ENCODE measurements at regions not wholly inside any gene's neighbourhood (a gene's known extent, or its start where the extent isn't known, plus 50 kb on each side); places are given as distances from the start of the nearest gene placed in this dataset.

- H3K4me1 ChIP-seq (ENCODE audit: insufficient read depth, low read length): peaks cover 6% of the 10 kb centered on the region; the same call in 1 of the 2 replicates
- H3K9ac ChIP-seq (ENCODE audit: low read depth, low read length): no peak overlapping the region
- no peaks in the 10 kb centered on the region for H3K9me3 ChIP-seq (ENCODE audit: insufficient read depth, low read depth, low read length)
- no peaks in the 10 kb centered on the region for H3K36me3 ChIP-seq (ENCODE audit: insufficient read depth, low read length)
- no peaks in the 10 kb centered on the region for H3K27me3 ChIP-seq (ENCODE audit: insufficient read depth, low read length)
- H3K4me3 ChIP-seq (ENCODE audit: low read length): no peak overlapping the region
- 94% methylated on average over 2 of the region's 3 CpGs for WGBS
- H3K27ac ChIP-seq (ENCODE audit: low read depth, low read length): no peak overlapping the region
Observed at GRCh38 chr6:147740326-147740725, 231.8 kb downstream of the SAMD5 start.

GRCh38 chr6:147740916-147741315 lies 232.4 kb downstream of the SAMD5 start:
- WGBS: 78% methylated on average over 3 of the region's 3 CpGs
- H3K4me1 ChIP-seq (ENCODE audit: insufficient read depth, low read length): peaks cover 6% of the 10 kb centered on the region; the same call in 1 of the 2 replicates
- no peaks in the 10 kb centered on the region for H3K36me3 ChIP-seq (ENCODE audit: insufficient read depth, low read length)
- no peaks in the 10 kb centered on the region for H3K27me3 ChIP-seq (ENCODE audit: insufficient read depth, low read length)
- no peak overlapping the region for H3K4me3 ChIP-seq (ENCODE audit: low read length)
- H3K27ac ChIP-seq (ENCODE audit: low read depth, low read length): no peak overlapping the region
- no peaks in the 10 kb centered on the region for H3K9me3 ChIP-seq (ENCODE audit: insufficient read depth, low read depth, low read length)
- H3K9ac ChIP-seq (ENCODE audit: low read depth, low read length): no peak overlapping the region

DNA sequence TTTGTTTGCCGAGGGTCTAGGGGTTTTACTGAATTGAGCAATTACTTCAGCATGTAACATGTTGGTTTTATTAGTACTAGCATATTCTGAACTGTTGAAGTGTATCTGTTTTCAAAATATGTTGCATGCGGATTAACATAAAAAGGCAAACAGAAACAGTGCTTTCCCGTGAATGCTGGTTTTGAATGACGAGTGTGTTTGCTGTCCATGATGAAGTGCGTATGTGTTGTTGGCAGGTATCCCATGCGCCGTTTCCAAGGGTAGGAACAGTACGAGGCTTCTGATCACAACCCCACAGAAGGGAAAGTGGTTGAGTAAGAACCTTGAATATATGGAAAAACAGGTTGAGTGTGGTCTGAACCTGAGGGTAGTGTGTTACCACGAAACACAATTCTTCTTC lies 232.9 kb downstream of the SAMD5 start:
- Histone ChIP-seq H3K27me3 (ENCODE audit: insufficient read depth, low read length) (no peaks in the 10 kb centered on the region), H3K9ac (ENCODE audit: low read depth, low read length) (no peak overlapping the region), H3K9me3 (ENCODE audit: insufficient read depth, low read depth, low read length) (no peaks in the 10 kb centered on the region), H3K27ac (ENCODE audit: low read depth, low read length) (no peak overlapping the region), H3K4me3 (ENCODE audit: low read length) (no peak overlapping the region), H3K4me1 (ENCODE audit: insufficient read depth, low read length) (peaks cover 6% of the 10 kb centered on the region; the same call in 1 of the 2 replicates), H3K36me3 (ENCODE audit: insufficient read depth, low read length) (no peaks in the 10 kb centered on the region)
- WGBS: 94% methylated on average over 8 of the region's 9 CpGs

DNA sequence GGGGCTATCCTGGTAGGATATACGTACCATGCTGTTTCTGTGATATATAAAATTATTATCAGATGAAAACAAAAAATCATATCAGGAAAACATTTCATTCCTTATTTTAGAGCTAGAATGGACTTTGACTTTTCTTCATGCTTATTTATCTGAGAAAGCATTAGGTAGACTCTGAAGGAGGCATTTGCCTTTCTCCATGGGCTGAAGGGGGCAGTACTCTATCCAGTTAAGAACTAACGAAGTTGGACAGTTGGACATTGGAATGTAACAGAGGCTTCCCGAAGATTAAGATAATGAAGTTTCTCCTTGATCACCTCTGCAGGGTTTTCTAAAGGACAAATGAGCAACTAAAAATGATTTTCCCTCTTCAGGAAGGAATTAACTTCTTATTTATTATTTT lies 233.9 kb downstream of the SAMD5 start:
- Histone ChIP-seq H3K4me3 (ENCODE audit: low read length) (no peak overlapping the region), H3K9ac (ENCODE audit: low read depth, low read length) (no peak overlapping the region), H3K27ac (ENCODE audit: low read depth, low read length) (no peak overlapping the region), H3K36me3 (ENCODE audit: insufficient read depth, low read length) (no peaks in the 10 kb centered on the region), H3K9me3 (ENCODE audit: insufficient read depth, low read depth, low read length) (no peaks in the 10 kb centered on the region), H3K4me1 (ENCODE audit: insufficient read depth, low read length) (peaks cover 6% of the 10 kb centered on the region; the same call in 1 of the 2 replicates), H3K27me3 (ENCODE audit: insufficient read depth, low read length) (no peaks in the 10 kb centered on the region)
- 88% methylated on average over 2 of the region's 3 CpGs for WGBS

GRCh38 chr6:147744012-147744411 lies 235.5 kb downstream of the SAMD5 start:
- Histone ChIP-seq H3K9ac (ENCODE audit: low read depth, low read length) (no peak overlapping the region), H3K36me3 (ENCODE audit: insufficient read depth, low read length) (no peaks in the 10 kb centered on the region), H3K27me3 (ENCODE audit: insufficient read depth, low read length) (no peaks in the 10 kb centered on the region), H3K9me3 (ENCODE audit: insufficient read depth, low read depth, low read length) (no peaks in the 10 kb centered on the region), H3K4me3 (ENCODE audit: low read length) (no peak overlapping the region), H3K27ac (ENCODE audit: low read depth, low read length) (no peak overlapping the region), H3K4me1 (ENCODE audit: insufficient read depth, low read length) (peaks cover 6% of the 10 kb centered on the region; the same call in 1 of the 2 replicates)
- 100% methylated on average over 1 of the region's 1 CpG for WGBS

GRCh38 chr6:147749331-147749730 lies 240.8 kb downstream of the SAMD5 start:
- Histone ChIP-seq H3K27me3 (ENCODE audit: insufficient read depth, low read length) (no peaks in the 10 kb centered on the region), H3K4me1 (ENCODE audit: insufficient read depth, low read length) (no peaks in the 10 kb centered on the region), H3K9ac (ENCODE audit: low read depth, low read length) (no peak overlapping the region), H3K9me3 (ENCODE audit: insufficient read depth, low read depth, low read length) (no peaks in the 10 kb centered on the region), H3K27ac (ENCODE audit: low read depth, low read length) (no peak overlapping the region), H3K4me3 (ENCODE audit: low read length) (no peak overlapping the region), H3K36me3 (ENCODE audit: insufficient read depth, low read length) (no peaks in the 10 kb centered on the region)
- WGBS: 91% methylated on average over 5 of the region's 5 CpGs

DNA sequence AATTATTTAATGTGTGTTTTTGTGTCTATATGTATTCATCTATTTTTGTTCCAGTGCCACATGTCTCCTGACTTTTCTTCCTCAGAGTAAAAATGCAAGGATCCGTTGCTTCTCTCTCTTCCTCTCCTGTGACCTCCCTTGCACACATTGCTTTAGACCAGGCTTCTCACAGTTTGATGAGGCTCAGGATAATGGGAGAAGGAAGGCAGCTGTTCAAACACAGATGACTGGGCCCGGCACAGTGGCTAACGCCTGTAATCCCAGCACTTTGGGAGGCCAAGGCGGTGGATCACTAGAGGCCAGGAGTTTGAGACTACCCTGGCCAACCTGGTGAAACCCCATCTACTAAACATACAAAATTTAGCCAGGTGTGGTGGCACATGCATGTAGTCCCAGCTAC lies 241.9 kb downstream of the SAMD5 start:
- no peaks in the 10 kb centered on the region for H3K36me3 ChIP-seq (ENCODE audit: insufficient read depth, low read length)
- H3K9me3 ChIP-seq (ENCODE audit: insufficient read depth, low read depth, low read length): no peaks in the 10 kb centered on the region
- no peaks in the 10 kb centered on the region for H3K4me1 ChIP-seq (ENCODE audit: insufficient read depth, low read length)
- H3K27ac ChIP-seq (ENCODE audit: low read depth, low read length): no peak overlapping the region
- 91% methylated on average over 4 of the region's 4 CpGs for WGBS
- H3K27me3 ChIP-seq (ENCODE audit: insufficient read depth, low read length): no peaks in the 10 kb centered on the region
- no peak overlapping the region for H3K9ac ChIP-seq (ENCODE audit: low read depth, low read length)
- H3K4me3 ChIP-seq (ENCODE audit: low read length): no peak overlapping the region

- Histone ChIP-seq H3K9ac (ENCODE audit: low read depth, low read length) (no peak overlapping the region), H3K9me3 (ENCODE audit: insufficient read depth, low read depth, low read length) (no peaks in the 10 kb centered on the region), H3K4me1 (ENCODE audit: insufficient read depth, low read length) (no peaks in the 10 kb centered on the region), H3K36me3 (ENCODE audit: insufficient read depth, low read length) (no peaks in the 10 kb centered on the region), H3K27ac (ENCODE audit: low read depth, low read length) (no peak overlapping the region), H3K27me3 (ENCODE audit: insufficient read depth, low read length) (no peaks in the 10 kb centered on the region), H3K4me3 (ENCODE audit: low read length) (no peak overlapping the region)
- 97% methylated on average over 5 of the region's 6 CpGs for WGBS
Observed at GRCh38 chr6:147751232-147751631, 242.7 kb downstream of the SAMD5 start.

GRCh38 chr6:147752689-147753403 lies 244.4 kb downstream of the SAMD5 start:
- Histone ChIP-seq H3K4me3 (ENCODE audit: low read length) (no peak overlapping the region), H3K4me1 (ENCODE audit: insufficient read depth, low read length) (no peaks in the 10 kb centered on the region), H3K27me3 (ENCODE audit: insufficient read depth, low read length) (no peaks in the 10 kb centered on the region), H3K9ac (ENCODE audit: low read depth, low read length) (no peak overlapping the region), H3K9me3 (ENCODE audit: insufficient read depth, low read depth, low read length) (no peaks in the 10 kb centered on the region), H3K27ac (ENCODE audit: low read depth, low read length) (no peak overlapping the region), H3K36me3 (ENCODE audit: insufficient read depth, low read length) (no peaks in the 10 kb centered on the region)
- WGBS: 91% methylated on average over 4 of the region's 4 CpGs

- 94% methylated on average over 2 of the region's 3 CpGs for WGBS
- Histone ChIP-seq H3K9me3 (ENCODE audit: insufficient read depth, low read depth, low read length) (no peaks in the 10 kb centered on the region), H3K4me3 (ENCODE audit: low read length) (no peak overlapping the region), H3K36me3 (ENCODE audit: insufficient read depth, low read length) (no peaks in the 10 kb centered on the region), H3K4me1 (ENCODE audit: insufficient read depth, low read length) (no peaks in the 10 kb centered on the region), H3K9ac (ENCODE audit: low read depth, low read length) (no peak overlapping the region), H3K27ac (ENCODE audit: low read depth, low read length) (no peak overlapping the region), H3K27me3 (ENCODE audit: insufficient read depth, low read length) (no peaks in the 10 kb centered on the region)
Observed at GRCh38 chr6:147755999-147756398, 247.5 kb downstream of the SAMD5 start.

GRCh38 chr6:147756891-147757290 lies 248.4 kb downstream of the SAMD5 start:
- Histone ChIP-seq H3K4me3 (ENCODE audit: low read length) (no peak overlapping the region), H3K27ac (ENCODE audit: low read depth, low read length) (no peak overlapping the region), H3K36me3 (ENCODE audit: insufficient read depth, low read length) (no peaks in the 10 kb centered on the region), H3K9me3 (ENCODE audit: insufficient read depth, low read depth, low read length) (no peaks in the 10 kb centered on the region), H3K4me1 (ENCODE audit: insufficient read depth, low read length) (no peaks in the 10 kb centered on the region), H3K27me3 (ENCODE audit: insufficient read depth, low read length) (no peaks in the 10 kb centered on the region), H3K9ac (ENCODE audit: low read depth, low read length) (no peak overlapping the region)
- 92% methylated on average over 3 of the region's 3 CpGs for WGBS

- Histone ChIP-seq H3K27ac (ENCODE audit: low read depth, low read length) (no peak overlapping the region), H3K27me3 (ENCODE audit: insufficient read depth, low read length) (no peaks in the 10 kb centered on the region), H3K9ac (ENCODE audit: low read depth, low read length) (no peak overlapping the region), H3K9me3 (ENCODE audit: insufficient read depth, low read depth, low read length) (no peaks in the 10 kb centered on the region), H3K4me1 (ENCODE audit: insufficient read depth, low read length) (no peaks in the 10 kb centered on the region), H3K4me3 (ENCODE audit: low read length) (no peak overlapping the region), H3K36me3 (ENCODE audit: insufficient read depth, low read length) (no peaks in the 10 kb centered on the region)
Observed at GRCh38 chr6:147757291-147757690, 248.8 kb downstream of the SAMD5 start.

Data from HUES64 (cell line).